Type B pancreatic cell (in vitro differentiated cells): ENCODE measurements at regions not wholly inside any gene's neighbourhood (a gene's known extent, or its start where the extent isn't known, plus 50 kb on each side); places are given as distances from the start of the nearest gene placed in this dataset.
"Not testable (repeated sequence)": the region's sequence is repeated elsewhere in the genome, so short reads cannot be mapped to it uniquely, and the experiment has no call there.

Experiments used
- DNase-seq: peaks from one replicate; pipeline ENCODE4 v3.0.0; 2021; ENCODE audit warnings: mixed read lengths; ENCODE audit not compliant: unreplicated experiment; ENCODE audit errors: extremely low spot score
- H3K27ac Mint-ChIP-seq: 2 replicates; pipeline ENCODE4 v1.8.0; 2021; ENCODE audit warnings: mild to moderate bottlenecking, mixed read lengths
- H3K27me3 Mint-ChIP-seq: 2 replicates; pipeline ENCODE4 v1.8.0; 2021; ENCODE audit warnings: mixed read lengths
- H3K36me3 Mint-ChIP-seq: 2 replicates; pipeline ENCODE4 v1.8.0; 2021; ENCODE audit warnings: mixed read lengths
- H3K4me1 Mint-ChIP-seq: one replicate; pipeline ENCODE4 v1.8.0; 2021; ENCODE audit warnings: mixed read lengths; ENCODE audit not compliant: unreplicated experiment
- H3K4me3 Mint-ChIP-seq: 2 replicates; pipeline ENCODE4 v1.8.0; 2021; ENCODE audit warnings: mild to moderate bottlenecking, mixed read lengths
- H3K9me3 Mint-ChIP-seq: 2 replicates; pipeline ENCODE4 v1.8.0; 2021; ENCODE audit warnings: mixed read lengths
- TF ChIP-seq, protein P1 (sequence below): fragments of 200-600 bp; sonication (generic); conservative IDR thresholded peaks from 2 replicates; pipeline ENCODE4 v1.5.0; 2021; ENCODE audit warnings: antibody characterized with exemption, mild to moderate bottlenecking

DNA sequence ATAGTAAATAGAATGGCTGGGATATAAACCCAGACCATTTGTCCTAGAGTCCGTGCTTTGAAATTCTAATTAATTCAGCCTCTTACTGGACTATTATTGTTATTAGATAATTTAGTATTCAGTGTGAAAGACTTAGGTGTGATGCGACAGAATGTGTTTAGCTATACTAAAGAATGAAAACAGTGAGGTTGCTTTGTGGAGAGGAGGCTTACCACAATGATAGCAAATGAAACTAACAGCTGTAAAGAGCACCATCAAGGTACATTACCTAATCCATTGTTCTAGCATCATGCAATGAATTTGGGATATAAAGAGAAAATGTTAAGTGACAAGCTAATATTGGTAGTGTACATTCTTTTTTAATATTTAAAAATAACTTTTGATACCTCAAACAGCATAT, 911.1 kb downstream of the KCNT2 start:
- TF ChIP-seq, protein P1, sequence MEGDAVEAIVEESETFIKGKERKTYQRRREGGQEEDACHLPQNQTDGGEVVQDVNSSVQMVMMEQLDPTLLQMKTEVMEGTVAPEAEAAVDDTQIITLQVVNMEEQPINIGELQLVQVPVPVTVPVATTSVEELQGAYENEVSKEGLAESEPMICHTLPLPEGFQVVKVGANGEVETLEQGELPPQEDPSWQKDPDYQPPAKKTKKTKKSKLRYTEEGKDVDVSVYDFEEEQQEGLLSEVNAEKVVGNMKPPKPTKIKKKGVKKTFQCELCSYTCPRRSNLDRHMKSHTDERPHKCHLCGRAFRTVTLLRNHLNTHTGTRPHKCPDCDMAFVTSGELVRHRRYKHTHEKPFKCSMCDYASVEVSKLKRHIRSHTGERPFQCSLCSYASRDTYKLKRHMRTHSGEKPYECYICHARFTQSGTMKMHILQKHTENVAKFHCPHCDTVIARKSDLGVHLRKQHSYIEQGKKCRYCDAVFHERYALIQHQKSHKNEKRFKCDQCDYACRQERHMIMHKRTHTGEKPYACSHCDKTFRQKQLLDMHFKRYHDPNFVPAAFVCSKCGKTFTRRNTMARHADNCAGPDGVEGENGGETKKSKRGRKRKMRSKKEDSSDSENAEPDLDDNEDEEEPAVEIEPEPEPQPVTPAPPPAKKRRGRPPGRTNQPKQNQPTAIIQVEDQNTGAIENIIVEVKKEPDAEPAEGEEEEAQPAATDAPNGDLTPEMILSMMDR, result no peak
- no peak for DNase-seq
- Mint-ChIP-seq H3K4me1 (peaks cover 3% of the 10 kb centered on the region), H3K36me3 (no peaks in the 10 kb centered on the region), H3K27me3 (no peaks in the 10 kb centered on the region), H3K9me3 (no peaks in the 10 kb centered on the region), H3K27ac (no peak overlapping the region), H3K4me3 (no peak overlapping the region)

GRCh38 chr1:195686764-195687163, 921.5 kb downstream of the KCNT2 start:
- TF ChIP-seq, protein P1, result no peak
- H3K27me3 Mint-ChIP-seq, result no peaks in the 10 kb centered on the region
- no peaks in the 10 kb centered on the region for H3K9me3 Mint-ChIP-seq
- no peak overlapping the region for H3K4me3 Mint-ChIP-seq
- H3K27ac Mint-ChIP-seq, result no peak overlapping the region
- no peaks in the 10 kb centered on the region for H3K36me3 Mint-ChIP-seq
- H3K4me1 Mint-ChIP-seq, result no peaks in the 10 kb centered on the region
- DNase-seq, result no peak

GRCh38 chr1:195664628-195665027, 943.6 kb downstream of the KCNT2 start:
- H3K36me3 Mint-ChIP-seq, result no peaks in the 10 kb centered on the region
- no peaks in the 10 kb centered on the region for H3K27me3 Mint-ChIP-seq
- no peaks in the 10 kb centered on the region for H3K4me1 Mint-ChIP-seq
- H3K4me3 Mint-ChIP-seq, result no peak overlapping the region
- no peak overlapping the region for H3K27ac Mint-ChIP-seq
- DNase-seq, result no peak
- TF ChIP-seq, protein P1, result no peak
- H3K9me3 Mint-ChIP-seq, result no peaks in the 10 kb centered on the region

GRCh38 chr1:195663549-195664280, 944.5 kb downstream of the KCNT2 start:
- no peak for DNase-seq
- Mint-ChIP-seq H3K36me3 (no peaks in the 10 kb centered on the region), H3K27ac (no peak overlapping the region), H3K4me1 (no peaks in the 10 kb centered on the region), H3K4me3 (no peak overlapping the region), H3K27me3 (no peaks in the 10 kb centered on the region), H3K9me3 (no peaks in the 10 kb centered on the region)
- TF ChIP-seq, protein P1, result no peak

DNA sequence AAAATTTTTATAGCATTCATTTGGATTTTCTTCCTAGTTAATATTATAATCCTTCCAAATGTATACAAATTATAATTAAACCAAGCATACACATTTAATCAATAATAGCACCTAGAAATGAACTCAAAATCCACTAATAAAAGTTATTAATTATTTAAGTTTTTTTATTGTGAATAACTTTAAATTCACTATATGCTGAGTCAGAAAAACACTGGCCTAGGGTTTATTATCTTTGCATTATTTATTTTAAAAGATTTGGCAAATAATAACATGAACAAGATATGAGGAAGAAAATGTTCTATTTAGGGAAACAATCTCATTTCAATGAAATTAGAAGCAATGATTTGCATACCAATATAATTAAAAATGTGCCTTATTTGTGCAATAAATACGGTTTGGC, 951.5 kb downstream of the KCNT2 start:
- H3K4me3 Mint-ChIP-seq, result no peak overlapping the region
- H3K36me3 Mint-ChIP-seq, result no peaks in the 10 kb centered on the region
- H3K4me1 Mint-ChIP-seq, result no peaks in the 10 kb centered on the region
- TF ChIP-seq, protein P1, result no peak
- H3K27ac Mint-ChIP-seq, result no peak overlapping the region
- no peaks in the 10 kb centered on the region for H3K9me3 Mint-ChIP-seq
- no peaks in the 10 kb centered on the region for H3K27me3 Mint-ChIP-seq
- DNase-seq, result no peak

- H3K27ac Mint-ChIP-seq, H3K27me3 Mint-ChIP-seq, H3K9me3 Mint-ChIP-seq, DNase-seq, H3K36me3 Mint-ChIP-seq, H3K4me1 Mint-ChIP-seq, H3K4me3 Mint-ChIP-seq: not testable (repeated sequence)
These were observed 959.4 kb downstream of the KCNT2 start for GRCh38 chr1:195648875-195649274.
